ENCODE measurements at regions not wholly inside any gene's neighbourhood (a gene's known extent, or its start where the extent isn't known, plus 50 kb on each side); places are given as distances from the start of the nearest gene placed in this dataset.

GRCh38 chr1:25112400-25112799, 119.9 kb downstream of the SYF2 start:
- Histone ChIP-seq H3K4me3 (no peak overlapping the region), H3K27ac (no peak overlapping the region), H3K27me3 (no peaks in the 10 kb centered on the region), H3K4me1 (no peaks in the 10 kb centered on the region), H3K36me3 (no peaks in the 10 kb centered on the region), H3K9me3 (no peaks in the 10 kb centered on the region)
- no peak for TF ChIP-seq POLR2AphosphoS5 (IDR thresholded peaks at IDR 0.05; ENCODE audit: insufficient read depth in 1 of 2, low read depth in 1 of 2)
- DNase-seq (ENCODE audit: extremely low spot score in 2 of 2), result no peak
- intact Hi-C loops (cut with DNase I), result no loop called here

GRCh38 chr1:25111706-25112105, 120.6 kb downstream of the SYF2 start:
- H3K9me3 ChIP-seq, result no peaks in the 10 kb centered on the region
- no peak overlapping the region for H3K4me3 ChIP-seq
- TF ChIP-seq POLR2AphosphoS5 (IDR thresholded peaks at IDR 0.05; ENCODE audit: insufficient read depth in 1 of 2, low read depth in 1 of 2), result no peak
- TF ChIP-seq CTCF (IDR thresholded peaks at IDR 0.05), result no peak
- TF ChIP-seq POLR2A (IDR thresholded peaks at IDR 0.05), result no peak
- no peaks in the 10 kb centered on the region for H3K27me3 ChIP-seq
- DNase-seq (ENCODE audit: extremely low spot score in 2 of 2), result no peak
- H3K27ac ChIP-seq, result no peak overlapping the region
- no peaks in the 10 kb centered on the region for H3K4me1 ChIP-seq
- intact Hi-C loops (cut with DNase I), result no loop called here
- H3K36me3 ChIP-seq, result no peaks in the 10 kb centered on the region

GRCh38 chr1:25110485-25110884, 121.8 kb downstream of the SYF2 start:
- no peaks in the 10 kb centered on the region for H3K27me3 ChIP-seq
- H3K36me3 ChIP-seq, result no peaks in the 10 kb centered on the region
- no peak overlapping the region for H3K4me3 ChIP-seq
- intact Hi-C loops (cut with DNase I), result no loop called here
- no peaks in the 10 kb centered on the region for H3K9me3 ChIP-seq
- no peaks in the 10 kb centered on the region for H3K4me1 ChIP-seq
- DNase-seq (ENCODE audit: extremely low spot score in 2 of 2), result no peak
- TF ChIP-seq POLR2A (IDR thresholded peaks at IDR 0.05) (no peak), CTCF (IDR thresholded peaks at IDR 0.05) (no peak), POLR2AphosphoS5 (IDR thresholded peaks at IDR 0.05; ENCODE audit: insufficient read depth in 1 of 2, low read depth in 1 of 2) (no peak)
- no peak overlapping the region for H3K27ac ChIP-seq

GRCh38 chr1:25110036-25110435, 122.3 kb downstream of the SYF2 start:
- Histone ChIP-seq H3K36me3 (no peaks in the 10 kb centered on the region), H3K4me3 (no peak overlapping the region), H3K27ac (no peak overlapping the region), H3K4me1 (no peaks in the 10 kb centered on the region), H3K9me3 (no peaks in the 10 kb centered on the region), H3K27me3 (no peaks in the 10 kb centered on the region)
- intact Hi-C loops (cut with DNase I), result no loop called here
- DNase-seq (ENCODE audit: extremely low spot score in 2 of 2), result no peak
- TF ChIP-seq CTCF (IDR thresholded peaks at IDR 0.05) (no peak), POLR2AphosphoS5 (IDR thresholded peaks at IDR 0.05; ENCODE audit: insufficient read depth in 1 of 2, low read depth in 1 of 2) (no peak), POLR2A (IDR thresholded peaks at IDR 0.05) (no peak)

- Histone ChIP-seq H3K27ac (no peak overlapping the region), H3K4me3 (no peak overlapping the region), H3K27me3 (no peaks in the 10 kb centered on the region), H3K9me3 (no peaks in the 10 kb centered on the region), H3K36me3 (no peaks in the 10 kb centered on the region), H3K4me1 (no peaks in the 10 kb centered on the region)
- intact Hi-C loops (cut with DNase I), result no loop called here
- DNase-seq (ENCODE audit: extremely low spot score in 2 of 2), result no peak
- TF ChIP-seq POLR2A (IDR thresholded peaks at IDR 0.05) (no peak), CTCF (IDR thresholded peaks at IDR 0.05) (no peak), POLR2AphosphoS5 (IDR thresholded peaks at IDR 0.05; ENCODE audit: insufficient read depth in 1 of 2, low read depth in 1 of 2) (no peak)
These were observed 122.8 kb downstream of the SYF2 start for GRCh38 chr1:25109531-25109951.

GRCh38 chr1:25107643-25108010, 124.7 kb downstream of the SYF2 start:
- no peak for DNase-seq (ENCODE audit: extremely low spot score in 2 of 2)
- Histone ChIP-seq H3K4me3 (no peak overlapping the region), H3K27ac (no peak overlapping the region), H3K9me3 (no peaks in the 10 kb centered on the region), H3K4me1 (no peaks in the 10 kb centered on the region), H3K27me3 (no peaks in the 10 kb centered on the region), H3K36me3 (no peaks in the 10 kb centered on the region)
- TF ChIP-seq POLR2AphosphoS5 (IDR thresholded peaks at IDR 0.05; ENCODE audit: insufficient read depth in 1 of 2, low read depth in 1 of 2) (no peak), POLR2A (IDR thresholded peaks at IDR 0.05) (no peak), CTCF (IDR thresholded peaks at IDR 0.05) (no peak)
- intact Hi-C loops (cut with DNase I), result no loop called here
